ENCODE measurements at regions not wholly inside any gene's neighbourhood (a gene's known extent, or its start where the extent isn't known, plus 50 kb on each side); places are given as distances from the start of the nearest gene placed in this dataset.

DNA sequence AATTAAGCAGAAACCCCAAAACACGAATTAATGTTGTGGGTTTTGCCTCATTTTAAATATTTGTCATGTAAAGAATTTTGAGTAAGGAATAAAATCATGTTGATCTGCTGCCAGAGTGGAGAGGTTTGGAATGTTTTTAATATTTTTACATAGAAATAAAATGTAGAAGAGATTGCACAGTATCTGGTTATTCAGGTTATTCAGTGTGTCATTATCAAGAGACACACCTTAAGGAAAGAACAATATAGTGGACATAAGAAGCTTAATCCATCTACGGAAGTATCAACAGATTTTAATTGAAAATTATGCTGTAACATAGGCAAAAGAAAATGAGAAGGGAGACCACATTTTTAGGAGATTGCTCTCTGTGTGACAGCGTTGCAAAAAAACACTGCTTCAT is 410.4 kb downstream of the MED10 start:
- Histone ChIP-seq H3K27me3 (replicated peaks in 1 of 4; ENCODE audit: control insufficient read depth in 3 of 4, extremely low read depth in 1 of 4, insufficient read depth in 3 of 4, low read length in 3 of 4) (no peaks in the 10 kb centered on the region), H3K4ac (replicated peaks; ENCODE audit: insufficient read length, low read depth, low read length) (no peak overlapping the region), H3K14ac (ENCODE audit: insufficient read length) (no peak overlapping the region), H3K79me2 (ENCODE audit: control insufficient read depth in 1 of 2, insufficient read depth in 2 of 2, low read length in 2 of 2) (no peaks in the 10 kb centered on the region), H2BK20ac (ENCODE audit: low read length) (no peak overlapping the region), H2BK5ac (ENCODE audit: low read depth, low read length) (no peak overlapping the region), H3K36me3 (ENCODE audit: control insufficient read depth in 2 of 4, insufficient read depth in 4 of 4, low read length in 3 of 4) (no peaks in the 10 kb centered on the region), H3K23me2 (ENCODE audit: low read depth, low read length) (no peaks in the 10 kb centered on the region), H3K9me3 (ENCODE audit: insufficient read depth in 2 of 2, low read depth in 1 of 2, low read length in 1 of 2) (peaks cover 16 to 17% of the 10 kb centered on the region in 2 experiments), H2BK12ac (ENCODE audit: low read depth, low read length) (no peak overlapping the region), H3K18ac (ENCODE audit: extremely low read depth, low read length) (no peak overlapping the region), H3K9ac (replicated peaks in 1 of 4; ENCODE audit: extremely low read depth in 1 of 4, low read depth in 3 of 4, low read length in 3 of 4) (no peak overlapping the region), H2BK15ac (ENCODE audit: low read length) (no peak overlapping the region), H3K4me2 (ENCODE audit: insufficient read depth in 1 of 2, low read depth in 2 of 2, low read length in 2 of 2) (no peak overlapping the region), H3K4me3 (ENCODE audit: extremely low read depth in 1 of 4, insufficient read depth in 2 of 4, low read depth in 3 of 4, low read length in 4 of 4) (no peak overlapping the region), H2BK120ac (replicated peaks; ENCODE audit: low read depth, low read length) (no peak overlapping the region), H3K23ac (ENCODE audit: insufficient read length) (no peak overlapping the region), H4K91ac (replicated peaks; ENCODE audit: insufficient read length, low read length) (no peak overlapping the region), H2AK5ac (ENCODE audit: low read depth, low read length) (no peak overlapping the region), H4K8ac (ENCODE audit: extremely low read depth, insufficient read depth, low read length) (no peak overlapping the region), H3K27ac (ENCODE audit: low read depth, low read length) (no peak overlapping the region), H3K56ac (replicated peaks; ENCODE audit: insufficient read length, low read depth, low read length) (no peak overlapping the region), H2AFZ (ENCODE audit: low read length) (no peak overlapping the region), H4K5ac (ENCODE audit: insufficient read length, low read depth, low read length) (no peak overlapping the region), H3K79me1 (ENCODE audit: low read depth, low read length) (no peaks in the 10 kb centered on the region), H4K20me1 (replicated peaks in 1 of 2; ENCODE audit: control insufficient read depth in 1 of 2, insufficient read depth in 2 of 2, low read length in 2 of 2) (no peaks in the 10 kb centered on the region), H3K4me1 (replicated peaks in 1 of 4; ENCODE audit: control insufficient read depth in 3 of 4, insufficient read depth in 4 of 4, low read length in 3 of 4) (no peaks in the 10 kb centered on the region)
- FAIRE-seq (no peak), DNase-seq (ENCODE audit: low read depth in 1 of 2, low spot score in 2 of 2) (no peak)
- CTCF ChIA-PET (ENCODE audit: partially characterized antibody), result no interaction called here
- TF ChIP-seq PHF8 (conservative IDR thresholded peaks at IDR 0.05; ENCODE audit: low read depth, low read length) (no peak), EZH2 (IDR thresholded peaks at IDR 0.05; ENCODE audit: low read depth, low read length, severe bottlenecking) (no peak), KDM5A (IDR thresholded peaks at IDR 0.05; ENCODE audit: low read length) (no peak), KDM4A (IDR thresholded peaks at IDR 0.05; ENCODE audit: low read depth, low read length, severe bottlenecking) (no peak), ZNF274 (IDR thresholded peaks at IDR 0.05; ENCODE audit: borderline replicate concordance, extremely low read depth, low read length) (no peak), RFX5 (IDR thresholded peaks at IDR 0.05; ENCODE audit: borderline replicate concordance, low read depth, low read length) (no peak), RNF2 (IDR thresholded peaks at IDR 0.05; ENCODE audit: borderline replicate concordance, low read depth, low read length, missing control alignments, poor library complexity, severe bottlenecking) (no peak), JUN (IDR thresholded peaks at IDR 0.05; ENCODE audit: low read depth, low read length) (no peak), NRF1 (IDR thresholded peaks at IDR 0.05; ENCODE audit: low read depth, low read length) (no peak), SUZ12 (IDR thresholded peaks at IDR 0.05; ENCODE audit: low read length) (no peak)
- TF ChIP-seq, protein P1, sequence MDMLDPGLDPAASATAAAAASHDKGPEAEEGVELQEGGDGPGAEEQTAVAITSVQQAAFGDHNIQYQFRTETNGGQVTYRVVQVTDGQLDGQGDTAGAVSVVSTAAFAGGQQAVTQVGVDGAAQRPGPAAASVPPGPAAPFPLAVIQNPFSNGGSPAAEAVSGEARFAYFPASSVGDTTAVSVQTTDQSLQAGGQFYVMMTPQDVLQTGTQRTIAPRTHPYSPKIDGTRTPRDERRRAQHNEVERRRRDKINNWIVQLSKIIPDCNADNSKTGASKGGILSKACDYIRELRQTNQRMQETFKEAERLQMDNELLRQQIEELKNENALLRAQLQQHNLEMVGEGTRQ (IDR thresholded peaks at IDR 0.05; ENCODE audit: low read length), result no peak
- TF ChIP-seq, protein P2, sequence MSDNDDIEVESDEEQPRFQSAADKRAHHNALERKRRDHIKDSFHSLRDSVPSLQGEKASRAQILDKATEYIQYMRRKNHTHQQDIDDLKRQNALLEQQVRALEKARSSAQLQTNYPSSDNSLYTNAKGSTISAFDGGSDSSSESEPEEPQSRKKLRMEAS (IDR thresholded peaks at IDR 0.05), result no peak
- WGBS, 2 experiments (ENCODE audit: extremely low coverage in 1 of 2, insufficient coverage in 1 of 2, insufficient read length in 1 of 2, insufficient replicate concordance in 2 of 2, low coverage in 1 of 2, low lambda C conversion rate in 2 of 2, missing lambda C conversion rate in 1 of 2), result 95% methylated on average over 3 of the region's 3 CpGs; no CpG with 5 or more reads in 1 of the 2 experiments
- POLR2A ChIA-PET (ENCODE audit: partially characterized antibody), result no interaction called here

All from H1 (cell line).